ENCODE measurements at regions not wholly inside any gene's neighbourhood (a gene's known extent, or its start where the extent isn't known, plus 50 kb on each side); places are given as distances from the start of the nearest gene placed in this dataset.

GRCh38 chr11:113567097-113567496 lies 91.9 kb upstream of the DRD2 start:
- H3K4me1 ChIP-seq (ENCODE audit: control insufficient read depth in 1 of 2, insufficient read depth in 1 of 2, low read depth in 1 of 2, low read length in 1 of 2) = no peaks in the 10 kb centered on the region
- no peak for TF ChIP-seq CTCF (IDR thresholded peaks at IDR 0.05)
- H3K36me3 ChIP-seq = no peaks in the 10 kb centered on the region
- H3K27me3 ChIP-seq = peaks cover 19% of the 10 kb centered on the region
- no peak overlapping the region for H3K4me3 ChIP-seq (ENCODE audit: low read depth in 1 of 2, low read length in 1 of 2)
- no peak overlapping the region for H3K27ac ChIP-seq
- H3K9me3 ChIP-seq = no peaks in the 10 kb centered on the region

GRCh38 chr11:113564527-113565130 lies 89.4 kb upstream of the DRD2 start:
- Histone ChIP-seq H3K4me3 (ENCODE audit: low read depth in 1 of 2, low read length in 1 of 2) (no peak overlapping the region), H3K9me3 (no peaks in the 10 kb centered on the region), H3K36me3 (no peaks in the 10 kb centered on the region), H3K27ac (no peak overlapping the region), H3K4me1 (ENCODE audit: control insufficient read depth in 1 of 2, insufficient read depth in 1 of 2, low read depth in 1 of 2, low read length in 1 of 2) (no peaks in the 10 kb centered on the region), H3K27me3 (peaks cover 19% of the 10 kb centered on the region)
- no peak for TF ChIP-seq CTCF (IDR thresholded peaks at IDR 0.05)

- H3K9me3 ChIP-seq = no peaks in the 10 kb centered on the region
- TF ChIP-seq CTCF (IDR thresholded peaks at IDR 0.05) = no peak
- no peak overlapping the region for H3K4me3 ChIP-seq (ENCODE audit: low read depth in 1 of 2, low read length in 1 of 2)
- H3K36me3 ChIP-seq = no peaks in the 10 kb centered on the region
- H3K27me3 ChIP-seq = peaks cover 19% of the 10 kb centered on the region
- no peaks in the 10 kb centered on the region for H3K4me1 ChIP-seq (ENCODE audit: control insufficient read depth in 1 of 2, insufficient read depth in 1 of 2, low read depth in 1 of 2, low read length in 1 of 2)
- no peak overlapping the region for H3K27ac ChIP-seq
These were observed 88.7 kb upstream of the DRD2 start for GRCh38 chr11:113563766-113564526.

GRCh38 chr11:113562981-113563461 lies 87.8 kb upstream of the DRD2 start:
- no peak for TF ChIP-seq CTCF (IDR thresholded peaks at IDR 0.05)

GRCh38 chr11:113562576-113562975 lies 87.4 kb upstream of the DRD2 start:
- Histone ChIP-seq H3K4me3 (ENCODE audit: low read depth in 1 of 2, low read length in 1 of 2) (no peak overlapping the region), H3K27ac (no peak overlapping the region), H3K4me1 (ENCODE audit: control insufficient read depth in 1 of 2, insufficient read depth in 1 of 2, low read depth in 1 of 2, low read length in 1 of 2) (no peaks in the 10 kb centered on the region), H3K9me3 (no peaks in the 10 kb centered on the region), H3K27me3 (peaks cover 19% of the 10 kb centered on the region), H3K36me3 (no peaks in the 10 kb centered on the region)
- TF ChIP-seq CTCF (IDR thresholded peaks at IDR 0.05) = no peak

More at GRCh38 chr11:113562981-113563461, 87.8 kb upstream of the DRD2 start:
- H3K27me3 ChIP-seq = peaks cover 19% of the 10 kb centered on the region
- H3K9me3 ChIP-seq = no peaks in the 10 kb centered on the region
- no peak overlapping the region for H3K4me3 ChIP-seq (ENCODE audit: low read depth in 1 of 2, low read length in 1 of 2)
- no peak overlapping the region for H3K27ac ChIP-seq
- no peaks in the 10 kb centered on the region for H3K4me1 ChIP-seq (ENCODE audit: control insufficient read depth in 1 of 2, insufficient read depth in 1 of 2, low read depth in 1 of 2, low read length in 1 of 2)
- H3K36me3 ChIP-seq = no peaks in the 10 kb centered on the region
